ENCODE measurements at regions not wholly inside any gene's neighbourhood (a gene's known extent, or its start where the extent isn't known, plus 50 kb on each side); places are given as distances from the start of the nearest gene placed in this dataset.

- intact Hi-C loops (cut with DNase I), result no loop called here
- H3K4me3 ChIP-seq, result no peak overlapping the region
- no peak for TF ChIP-seq POLR2A (IDR thresholded peaks at IDR 0.05)
- TF ChIP-seq, protein P1, sequence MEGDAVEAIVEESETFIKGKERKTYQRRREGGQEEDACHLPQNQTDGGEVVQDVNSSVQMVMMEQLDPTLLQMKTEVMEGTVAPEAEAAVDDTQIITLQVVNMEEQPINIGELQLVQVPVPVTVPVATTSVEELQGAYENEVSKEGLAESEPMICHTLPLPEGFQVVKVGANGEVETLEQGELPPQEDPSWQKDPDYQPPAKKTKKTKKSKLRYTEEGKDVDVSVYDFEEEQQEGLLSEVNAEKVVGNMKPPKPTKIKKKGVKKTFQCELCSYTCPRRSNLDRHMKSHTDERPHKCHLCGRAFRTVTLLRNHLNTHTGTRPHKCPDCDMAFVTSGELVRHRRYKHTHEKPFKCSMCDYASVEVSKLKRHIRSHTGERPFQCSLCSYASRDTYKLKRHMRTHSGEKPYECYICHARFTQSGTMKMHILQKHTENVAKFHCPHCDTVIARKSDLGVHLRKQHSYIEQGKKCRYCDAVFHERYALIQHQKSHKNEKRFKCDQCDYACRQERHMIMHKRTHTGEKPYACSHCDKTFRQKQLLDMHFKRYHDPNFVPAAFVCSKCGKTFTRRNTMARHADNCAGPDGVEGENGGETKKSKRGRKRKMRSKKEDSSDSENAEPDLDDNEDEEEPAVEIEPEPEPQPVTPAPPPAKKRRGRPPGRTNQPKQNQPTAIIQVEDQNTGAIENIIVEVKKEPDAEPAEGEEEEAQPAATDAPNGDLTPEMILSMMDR (IDR thresholded peaks at IDR 0.05), result no peak
- no peaks in the 10 kb centered on the region for H3K27me3 ChIP-seq
- DNase-seq (no peak), ATAC-seq (no peak)
- no peaks in the 10 kb centered on the region for H3K36me3 ChIP-seq (replicated peaks in 1 of 2; ENCODE audit: insufficient read depth in 1 of 2, low read depth in 2 of 2)
- WGBS, 2 donors, result 48 to 52% methylated on average over 2 of the region's 2 CpGs
- no peaks in the 10 kb centered on the region for H3K9me3 ChIP-seq
- H3K4me1 ChIP-seq, result no peaks in the 10 kb centered on the region
- no peak overlapping the region for H3K27ac ChIP-seq
These were observed 592.7 kb downstream of the TLE1 start for GRCh38 chr9:81096625-81097024.

GRCh38 chr9:81092057-81092456 is 597.3 kb downstream of the TLE1 start:
- no peak overlapping the region for H3K27ac ChIP-seq
- H3K4me3 ChIP-seq, result no peak overlapping the region
- no peaks in the 10 kb centered on the region for H3K9me3 ChIP-seq
- TF ChIP-seq, protein P1 (IDR thresholded peaks at IDR 0.05), result no peak
- no peak for TF ChIP-seq POLR2A (IDR thresholded peaks at IDR 0.05)
- DNase-seq (no peak), ATAC-seq (no peak)
- no peaks in the 10 kb centered on the region for H3K36me3 ChIP-seq (replicated peaks in 1 of 2; ENCODE audit: insufficient read depth in 1 of 2, low read depth in 2 of 2)
- no peaks in the 10 kb centered on the region for H3K4me1 ChIP-seq
- 90 to 95% methylated on average over 2 of the region's 2 CpGs for WGBS, 2 donors
- no peaks in the 10 kb centered on the region for H3K27me3 ChIP-seq
- intact Hi-C loops (cut with DNase I), result no loop called here

DNA sequence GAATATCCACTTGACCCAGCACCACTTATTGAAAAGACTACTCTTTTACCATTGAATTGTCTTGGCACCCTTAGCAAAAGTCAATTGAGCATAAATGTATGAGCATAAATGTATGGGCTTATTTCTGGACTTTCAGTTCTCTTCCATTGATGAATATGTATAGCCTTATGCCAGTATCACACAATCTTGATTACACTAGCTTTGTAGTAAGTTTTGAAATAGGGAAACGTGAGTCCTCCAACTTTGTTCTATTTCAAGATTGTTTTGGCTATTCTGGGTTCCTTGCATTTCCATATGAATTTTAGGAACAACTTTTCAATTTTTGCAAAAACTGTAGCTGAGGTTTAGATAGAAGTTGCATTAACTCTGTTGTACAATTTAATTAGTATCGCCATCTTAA is 601.0 kb downstream of the TLE1 start:
- H3K9me3 ChIP-seq, result no peaks in the 10 kb centered on the region
- DNase-seq (no peak), ATAC-seq (no peak)
- no peaks in the 10 kb centered on the region for H3K4me1 ChIP-seq
- TF ChIP-seq, protein P1 (IDR thresholded peaks at IDR 0.05), result no peak
- TF ChIP-seq POLR2A (IDR thresholded peaks at IDR 0.05), result no peak
- WGBS, 2 donors, result 67 to 79% methylated on average over 2 of the region's 2 CpGs
- H3K36me3 ChIP-seq (replicated peaks in 1 of 2; ENCODE audit: insufficient read depth in 1 of 2, low read depth in 2 of 2), result no peaks in the 10 kb centered on the region
- H3K4me3 ChIP-seq, result no peak overlapping the region
- intact Hi-C loops (cut with DNase I), result no loop called here
- no peak overlapping the region for H3K27ac ChIP-seq
- H3K27me3 ChIP-seq, result no peaks in the 10 kb centered on the region

- H3K9me3 ChIP-seq, result no peaks in the 10 kb centered on the region
- WGBS, 2 donors, result 50 to 51% methylated on average over 3 of the region's 3 CpGs
- intact Hi-C loops (cut with DNase I), result no loop called here
- TF ChIP-seq, protein P1 (IDR thresholded peaks at IDR 0.05), result no peak
- no peak for TF ChIP-seq POLR2A (IDR thresholded peaks at IDR 0.05)
- no peak overlapping the region for H3K4me3 ChIP-seq
- H3K4me1 ChIP-seq, result no peaks in the 10 kb centered on the region
- no peak overlapping the region for H3K27ac ChIP-seq
- H3K27me3 ChIP-seq, result no peaks in the 10 kb centered on the region
- no peaks in the 10 kb centered on the region for H3K36me3 ChIP-seq (replicated peaks in 1 of 2; ENCODE audit: insufficient read depth in 1 of 2, low read depth in 2 of 2)
- DNase-seq (no peak), ATAC-seq (no peak)
These were observed 602.9 kb downstream of the TLE1 start for GRCh38 chr9:81086416-81086815.

GRCh38 chr9:81083854-81084512 is 605.4 kb downstream of the TLE1 start:
- TF ChIP-seq POLR2A (IDR thresholded peaks at IDR 0.05), result no peak
- TF ChIP-seq, protein P1 (IDR thresholded peaks at IDR 0.05), result no peak
- Histone ChIP-seq H3K4me1 (no peaks in the 10 kb centered on the region), H3K9me3 (no peaks in the 10 kb centered on the region), H3K27ac (no peak overlapping the region), H3K36me3 (replicated peaks in 1 of 2; ENCODE audit: insufficient read depth in 1 of 2, low read depth in 2 of 2) (no peaks in the 10 kb centered on the region), H3K27me3 (no peaks in the 10 kb centered on the region), H3K4me3 (no peak overlapping the region)
- 60 to 69% methylated on average over 3 of the region's 3 CpGs for WGBS, 2 donors
- DNase-seq, result no peak
- ATAC-seq, result peak; percentile 35
- intact Hi-C loops (cut with DNase I), result no loop called here

Data from body of pancreas (tissue), 4 donors.